B cell (primary cell): ENCODE measurements at regions not wholly inside any gene's neighbourhood (a gene's known extent, or its start where the extent isn't known, plus 50 kb on each side); places are given as distances from the start of the nearest gene placed in this dataset.

Experiments
- EZH2 ChIP-seq: IDR thresholded peaks from 2 replicates; pipeline ENCODE4 v1.6.1; 2012; ENCODE audit warnings: borderline replicate concordance, low read depth, mild to moderate bottlenecking, moderate library complexity, low read length; ENCODE audit not compliant: insufficient read depth, poor library complexity, severe bottlenecking
- TF ChIP-seq, protein P1 (sequence below): fragments of 200-600 bp; IDR thresholded peaks from one replicate; pipeline ENCODE4 v1.8.0; 2022; ENCODE audit warnings: antibody characterized with exemption, mild to moderate bottlenecking

DNA sequence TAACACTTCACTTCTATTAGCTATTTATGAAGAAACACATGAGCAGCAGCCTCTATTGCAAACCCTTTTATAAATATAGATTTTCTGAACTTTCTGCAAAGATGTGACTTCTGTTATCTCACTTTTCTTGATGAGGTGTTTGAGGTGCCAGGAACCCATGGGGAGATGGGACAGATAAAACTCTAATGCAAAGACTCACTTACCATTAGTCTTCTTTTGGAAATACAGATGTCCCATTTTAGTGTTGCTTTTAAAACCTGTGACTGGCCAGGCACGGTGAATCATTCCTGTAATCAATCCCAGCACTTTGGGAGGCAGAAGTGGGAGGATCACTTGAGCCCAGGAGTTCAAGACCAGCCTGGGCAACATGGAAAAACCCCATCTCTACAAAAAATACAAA is 171.3 kb upstream of the GAS1 start:
- TF ChIP-seq, protein P1, sequence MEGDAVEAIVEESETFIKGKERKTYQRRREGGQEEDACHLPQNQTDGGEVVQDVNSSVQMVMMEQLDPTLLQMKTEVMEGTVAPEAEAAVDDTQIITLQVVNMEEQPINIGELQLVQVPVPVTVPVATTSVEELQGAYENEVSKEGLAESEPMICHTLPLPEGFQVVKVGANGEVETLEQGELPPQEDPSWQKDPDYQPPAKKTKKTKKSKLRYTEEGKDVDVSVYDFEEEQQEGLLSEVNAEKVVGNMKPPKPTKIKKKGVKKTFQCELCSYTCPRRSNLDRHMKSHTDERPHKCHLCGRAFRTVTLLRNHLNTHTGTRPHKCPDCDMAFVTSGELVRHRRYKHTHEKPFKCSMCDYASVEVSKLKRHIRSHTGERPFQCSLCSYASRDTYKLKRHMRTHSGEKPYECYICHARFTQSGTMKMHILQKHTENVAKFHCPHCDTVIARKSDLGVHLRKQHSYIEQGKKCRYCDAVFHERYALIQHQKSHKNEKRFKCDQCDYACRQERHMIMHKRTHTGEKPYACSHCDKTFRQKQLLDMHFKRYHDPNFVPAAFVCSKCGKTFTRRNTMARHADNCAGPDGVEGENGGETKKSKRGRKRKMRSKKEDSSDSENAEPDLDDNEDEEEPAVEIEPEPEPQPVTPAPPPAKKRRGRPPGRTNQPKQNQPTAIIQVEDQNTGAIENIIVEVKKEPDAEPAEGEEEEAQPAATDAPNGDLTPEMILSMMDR = no peak
- no peak for TF ChIP-seq EZH2
